NCI-H2107 treated with DMSO at 0.1 percent for 48 hours (cell line): ENCODE measurements at regions not wholly inside any gene's neighbourhood (a gene's known extent, or its start where the extent isn't known, plus 50 kb on each side); places are given as distances from the start of the nearest gene placed in this dataset.

Source experiments
- DNase-seq: peaks from one replicate; lab custom pipeline; 2025; ENCODE audit not compliant: unreplicated experiment; lab: John Stamatoyannopoulos, UW

- peak; percentile 79 for DNase-seq
Observed at GRCh38 chr17:72421128-72422092, 300.6 kb downstream of the SOX9 start.

GRCh38 chr17:72422204-72422504 is 301.3 kb downstream of the SOX9 start:
- DNase-seq, result no peak

- no peak for DNase-seq
Observed at GRCh38 chr17:72422505-72423285, 301.9 kb downstream of the SOX9 start.

GRCh38 chr17:72423286-72423589 is 302.4 kb downstream of the SOX9 start:
- DNase-seq, result no peak

GRCh38 chr17:72423718-72424117 is 302.9 kb downstream of the SOX9 start:
- DNase-seq, result no peak

- DNase-seq, result no peak
Observed at GRCh38 chr17:72424505-72425117, 303.8 kb downstream of the SOX9 start.

GRCh38 chr17:72425133-72425793 is 304.4 kb downstream of the SOX9 start:
- DNase-seq, result no peak

GRCh38 chr17:72425794-72426168 is 305.0 kb downstream of the SOX9 start:
- DNase-seq, result no peak

GRCh38 chr17:72426321-72426720 is 305.5 kb downstream of the SOX9 start:
- DNase-seq, result no peak

GRCh38 chr17:72426948-72427760 is 306.3 kb downstream of the SOX9 start:
- DNase-seq, result no peak

- DNase-seq, result no peak
Observed at GRCh38 chr17:72427761-72428109, 306.9 kb downstream of the SOX9 start.

- no peak for DNase-seq
Observed at GRCh38 chr17:72429066-72429638, 308.3 kb downstream of the SOX9 start.

GRCh38 chr17:72430611-72431432 is 310.0 kb downstream of the SOX9 start:
- no peak for DNase-seq

GRCh38 chr17:72432143-72432621 is 311.4 kb downstream of the SOX9 start:
- no peak for DNase-seq

GRCh38 chr17:72432881-72433280 is 312.1 kb downstream of the SOX9 start:
- no peak for DNase-seq

- no peak for DNase-seq
Observed at GRCh38 chr17:72433797-72434196, 313.0 kb downstream of the SOX9 start.

GRCh38 chr17:72434581-72434980 is 313.8 kb downstream of the SOX9 start:
- no peak for DNase-seq

GRCh38 chr17:72434991-72435618 is 314.3 kb downstream of the SOX9 start:
- DNase-seq, result no peak

GRCh38 chr17:72438783-72439182 is 318.0 kb downstream of the SOX9 start:
- DNase-seq, result no peak
